ENCODE measurements at regions not wholly inside any gene's neighbourhood (a gene's known extent, or its start where the extent isn't known, plus 50 kb on each side); places are given as distances from the start of the nearest gene placed in this dataset.

DNA sequence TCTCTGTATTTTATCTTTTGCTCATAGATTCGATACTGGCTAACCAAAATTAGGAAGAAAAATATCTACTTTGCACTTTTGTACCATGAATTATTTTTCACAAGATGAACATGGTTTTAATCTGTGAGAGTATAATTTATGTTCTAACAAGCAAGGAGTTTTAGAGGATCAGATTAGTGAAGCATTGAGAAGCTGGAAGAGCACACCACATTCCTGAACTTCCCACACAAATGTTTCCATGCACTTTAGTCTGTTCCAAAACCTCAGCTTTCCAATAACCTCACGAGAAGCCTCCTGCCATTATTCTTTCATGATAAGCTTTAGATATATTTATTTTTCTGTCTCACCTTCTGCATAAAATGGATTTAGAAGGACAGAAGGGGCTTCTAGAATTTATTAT, 98.7 kb upstream of the MPDZ start:
- DNase-seq = no peak

DNA sequence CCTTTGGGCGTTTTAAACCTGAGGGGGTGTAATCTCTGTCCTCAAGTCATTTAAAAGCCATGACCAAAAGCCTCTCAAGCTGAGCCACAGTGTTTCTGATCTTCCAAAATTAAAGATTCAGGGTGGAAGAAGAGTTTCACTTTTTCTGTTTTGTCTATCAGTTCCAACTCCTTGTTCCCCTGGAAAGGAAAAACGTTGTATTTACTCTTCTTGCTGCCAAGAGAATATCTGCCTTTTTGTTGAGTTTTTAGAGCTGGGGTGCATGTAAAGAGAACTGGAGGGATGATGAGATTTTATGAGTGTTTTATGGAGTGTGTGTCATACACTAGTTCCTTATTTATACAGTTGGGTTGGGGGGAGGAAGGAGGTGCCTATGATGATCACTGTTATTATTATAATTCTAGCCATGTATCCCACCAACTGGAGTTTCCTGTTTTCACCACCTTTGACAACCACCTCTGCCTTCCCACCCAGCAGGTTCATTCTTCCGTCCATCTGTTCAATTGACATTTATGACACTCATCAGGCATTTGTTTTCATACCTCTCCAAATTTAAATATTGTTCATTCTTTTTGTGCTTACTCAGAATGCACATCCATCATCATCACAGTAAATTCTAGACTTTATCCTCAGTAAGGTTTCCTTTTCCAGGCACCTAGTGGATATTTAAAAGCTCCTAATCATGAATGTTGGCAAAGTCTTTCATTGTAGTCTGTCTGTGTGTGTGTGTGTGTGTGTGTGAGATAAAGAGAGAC, 97.9 kb upstream of the MPDZ start:
- no peak for DNase-seq

DNA sequence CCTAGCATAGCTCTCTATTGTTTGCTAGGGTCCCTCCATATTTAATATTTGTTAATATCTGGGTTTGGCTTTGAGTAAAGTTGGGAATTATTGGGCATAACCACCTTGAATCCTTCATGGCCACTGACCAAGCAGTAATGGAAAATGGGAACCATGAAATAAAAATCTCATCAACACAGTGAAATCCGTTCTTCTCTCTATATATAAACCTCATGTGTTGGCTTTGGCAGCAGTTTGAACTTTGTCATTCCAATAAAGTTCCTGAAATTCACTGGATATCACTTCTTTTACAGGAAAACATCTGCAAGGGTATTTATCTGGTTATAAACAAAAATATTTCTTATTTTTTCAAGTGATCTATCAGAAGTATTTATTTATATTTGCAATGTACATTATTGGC, 93.0 kb upstream of the MPDZ start:
- no peak for DNase-seq

DNA sequence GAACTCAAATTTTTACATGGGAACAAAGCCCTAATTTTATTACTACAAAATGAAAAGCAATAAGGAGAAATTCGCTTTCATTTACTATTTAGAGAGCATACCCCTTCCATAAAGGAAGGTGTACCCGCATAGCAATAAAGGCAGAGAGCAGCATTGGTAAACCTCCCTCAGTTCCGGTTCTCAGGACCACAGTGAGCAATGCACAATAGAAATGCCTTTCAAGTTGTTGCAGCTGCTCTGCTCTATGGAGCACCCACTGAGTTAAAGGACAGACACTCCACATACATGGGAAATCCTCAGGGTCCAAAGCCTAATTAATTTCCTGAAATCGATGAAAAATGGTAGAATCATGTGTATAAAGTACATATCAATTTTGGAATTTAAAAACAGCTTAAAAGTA, 89.9 kb upstream of the MPDZ start:
- DNase-seq = no peak

DNA sequence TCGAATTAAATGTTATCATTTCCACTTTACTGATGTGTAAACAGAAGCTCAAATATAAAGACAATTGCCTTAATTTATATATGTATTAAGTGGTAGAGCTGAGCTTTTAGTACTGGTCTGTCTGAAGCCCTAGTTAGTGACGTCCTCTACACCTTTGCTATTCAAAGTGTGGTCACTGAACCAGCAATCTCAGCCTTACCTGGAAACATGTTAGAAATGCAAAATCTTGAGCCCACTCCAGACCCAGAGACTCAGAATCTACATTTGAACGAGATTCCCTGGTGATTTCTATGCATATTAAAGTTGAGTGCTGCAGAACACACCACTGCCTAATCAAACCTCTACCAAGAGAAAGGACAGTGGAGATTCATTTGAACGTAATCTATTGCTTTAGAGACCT, 88.3 kb upstream of the MPDZ start:
- DNase-seq = no peak

DNA sequence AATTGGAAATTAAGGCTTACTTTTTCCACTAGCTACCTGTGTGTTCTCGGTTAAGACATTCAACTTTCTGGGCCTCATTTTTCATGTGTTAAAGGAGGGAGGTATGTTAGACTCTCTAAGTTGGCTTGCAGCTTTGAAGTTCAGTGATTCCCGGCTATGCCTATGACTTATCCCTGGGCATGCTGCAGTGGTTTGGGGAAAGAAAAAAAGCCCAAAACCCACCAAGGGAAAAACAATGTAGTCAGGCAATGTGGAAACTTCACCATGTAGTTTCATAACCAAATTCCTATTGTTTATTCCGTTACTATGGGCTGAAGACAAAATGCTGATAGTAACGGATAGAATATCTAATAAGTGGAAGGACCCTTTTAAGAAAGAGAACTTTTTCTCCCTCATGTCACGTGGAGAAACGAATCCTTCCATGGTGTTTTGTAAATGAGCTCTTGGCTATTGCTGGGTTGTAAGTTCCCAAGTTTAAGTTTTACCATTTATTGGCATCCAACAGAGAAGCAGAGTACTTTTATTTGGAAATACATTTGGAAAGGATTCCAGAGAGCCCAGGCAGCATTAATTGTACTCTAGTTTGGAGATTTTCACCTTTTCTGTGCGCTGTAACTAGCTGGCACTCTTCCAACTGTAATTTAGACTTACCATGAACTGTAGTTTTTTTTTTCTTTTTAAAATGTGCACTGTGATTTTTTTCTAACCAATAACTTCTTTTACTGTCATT, 84.9 kb upstream of the MPDZ start:
- no peak for DNase-seq

DNA sequence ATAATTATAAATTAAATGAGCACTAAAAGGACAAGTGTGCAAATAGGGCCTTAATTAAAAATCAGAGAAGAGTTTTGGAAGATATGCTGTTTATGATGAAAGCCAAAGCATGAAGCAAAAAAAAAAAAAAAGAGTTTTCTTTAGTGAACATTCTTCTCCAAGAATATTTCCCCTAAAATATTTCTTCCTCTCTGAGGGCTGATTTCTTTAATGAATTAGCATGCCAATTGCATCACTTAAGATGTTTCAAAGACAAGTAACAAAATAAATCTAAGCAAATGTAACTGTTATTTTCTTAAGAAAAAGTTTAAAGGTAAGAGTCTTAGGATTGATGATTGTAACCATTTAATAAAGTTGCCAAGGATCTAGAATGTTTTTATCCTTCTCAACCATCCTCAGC, 81.6 kb upstream of the MPDZ start:
- DNase-seq = no peak

DNA sequence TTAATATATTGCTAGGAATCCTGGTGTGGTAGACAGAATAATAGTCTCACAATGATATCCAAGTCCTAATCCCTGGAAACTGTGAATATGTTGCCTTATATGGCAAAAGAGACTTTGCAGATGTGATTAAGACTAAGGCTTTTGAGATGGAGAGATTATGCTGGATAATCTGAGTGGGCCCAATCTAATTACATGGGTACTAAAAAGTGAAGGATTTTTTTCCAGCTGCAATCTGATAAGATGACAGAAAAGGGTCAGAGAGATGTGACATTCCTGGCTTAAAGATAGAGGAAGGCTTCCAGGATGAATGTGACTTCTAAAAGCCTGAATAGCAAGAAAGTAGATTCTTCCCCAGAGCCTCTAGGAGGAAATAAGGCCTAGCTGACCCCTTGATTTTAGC, 80.7 kb upstream of the MPDZ start:
- DNase-seq = no peak

DNA sequence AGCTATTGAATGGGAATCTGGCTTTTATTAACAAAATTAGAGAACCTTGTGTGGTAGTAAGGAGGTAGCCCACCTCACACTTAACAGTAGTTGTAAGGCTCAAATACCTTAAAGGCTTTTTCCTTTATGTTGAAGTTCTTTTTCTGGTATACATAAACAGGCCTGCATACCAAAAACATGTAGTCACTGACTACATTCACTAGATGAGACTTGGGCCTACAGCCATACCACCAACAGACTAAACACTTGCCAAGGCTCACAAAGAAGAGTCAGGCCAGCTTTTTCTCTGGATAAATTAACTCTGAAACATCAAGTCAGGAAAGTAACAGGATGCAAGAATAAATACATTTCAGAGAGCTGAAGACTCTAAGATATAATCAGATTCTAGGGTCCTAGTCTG, 78.6 kb upstream of the MPDZ start:
- DNase-seq = no peak

DNA sequence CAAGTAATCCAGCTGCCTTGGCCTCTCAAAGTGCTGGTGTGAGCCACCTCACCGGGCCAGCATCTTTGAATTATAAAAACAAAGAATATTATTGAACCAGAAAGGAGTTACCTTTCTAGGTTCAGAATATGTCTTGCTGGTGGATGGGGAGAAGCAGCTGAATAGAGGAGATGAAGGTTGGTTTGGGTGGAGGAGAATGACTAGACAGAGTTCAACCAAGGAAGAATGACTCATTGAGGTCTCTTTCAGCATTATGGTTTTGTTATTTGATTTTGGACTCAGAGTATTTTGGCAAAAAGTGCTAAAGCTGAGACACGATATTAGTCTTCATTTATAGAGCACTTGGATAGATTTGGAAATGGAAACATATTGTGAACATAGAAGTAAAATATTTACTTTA, 75.2 kb upstream of the MPDZ start:
- no peak for DNase-seq

DNA sequence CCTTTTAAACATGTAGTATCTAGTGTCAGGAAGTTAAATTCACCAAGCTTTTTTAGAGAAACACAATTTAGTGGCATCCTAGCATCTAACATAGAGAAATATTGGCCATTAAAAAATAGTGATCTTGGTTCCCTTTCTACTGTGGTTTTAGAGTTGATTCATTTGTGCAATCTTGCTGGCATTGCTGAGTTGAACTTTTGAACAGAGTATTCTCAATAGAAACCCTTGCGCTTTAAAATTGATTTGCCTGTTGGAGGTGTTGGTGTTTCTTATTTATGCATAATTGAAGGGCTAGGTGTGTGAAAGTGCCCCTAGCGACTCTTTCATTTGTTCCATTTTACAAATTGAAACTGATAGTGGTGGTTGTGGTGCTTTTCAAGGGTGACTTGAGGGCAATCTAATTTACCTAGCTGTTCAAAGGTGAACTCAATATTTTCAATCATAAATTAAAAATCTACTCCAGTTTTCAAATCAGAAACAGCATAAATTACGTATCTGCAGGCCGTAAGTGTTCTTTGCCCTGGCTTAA, 73.0 kb upstream of the MPDZ start:
- no peak for DNase-seq

DNA sequence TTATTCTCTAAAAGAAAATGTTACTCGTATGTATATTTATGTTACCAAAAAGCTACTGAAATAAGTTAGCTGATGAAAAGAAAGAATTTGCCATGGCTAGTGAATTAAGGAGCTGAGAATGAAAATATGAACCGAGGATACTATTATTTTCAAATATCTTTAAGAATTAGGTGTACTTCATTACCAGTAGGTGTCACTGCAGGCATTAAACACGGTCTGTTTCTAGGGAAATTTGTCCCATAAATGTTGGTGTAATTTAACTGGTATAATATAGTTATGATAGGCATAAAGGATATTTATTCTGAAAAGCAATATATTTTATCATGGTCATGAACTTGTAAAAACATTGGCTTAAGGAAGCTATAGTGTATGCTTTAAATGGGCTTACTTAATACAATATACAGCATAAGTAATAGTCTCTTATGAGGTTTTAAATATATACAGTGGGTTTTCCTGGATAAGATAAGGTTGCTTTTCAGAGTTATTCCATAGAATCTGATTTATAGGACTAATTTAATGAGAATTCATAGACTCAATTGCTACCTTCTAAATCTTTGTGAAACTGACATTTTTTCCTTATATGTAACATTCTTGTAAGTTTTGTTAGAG, 72.4 kb upstream of the MPDZ start:
- DNase-seq = peak in 1 of 5 experiments; percentile 6

DNA sequence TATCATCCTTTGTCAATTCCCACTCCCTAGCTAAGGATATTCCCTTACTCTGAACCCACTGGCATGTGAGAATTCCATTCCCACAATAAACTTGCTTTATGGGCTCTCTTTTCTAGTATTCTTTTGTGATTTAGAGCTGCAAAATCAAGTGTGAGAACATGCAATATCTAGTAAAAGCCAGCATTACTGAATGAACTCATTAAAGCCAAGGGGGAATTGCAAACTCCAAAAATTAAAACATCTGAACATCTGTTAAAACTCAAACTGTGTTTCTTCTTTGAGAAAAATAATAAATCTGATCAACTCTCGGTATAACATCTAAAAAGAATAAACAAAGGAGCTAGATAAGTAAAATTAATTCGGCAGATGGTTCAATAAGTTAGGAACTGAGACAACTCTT, 53.1 kb upstream of the MPDZ start:
- no peak for DNase-seq

DNA sequence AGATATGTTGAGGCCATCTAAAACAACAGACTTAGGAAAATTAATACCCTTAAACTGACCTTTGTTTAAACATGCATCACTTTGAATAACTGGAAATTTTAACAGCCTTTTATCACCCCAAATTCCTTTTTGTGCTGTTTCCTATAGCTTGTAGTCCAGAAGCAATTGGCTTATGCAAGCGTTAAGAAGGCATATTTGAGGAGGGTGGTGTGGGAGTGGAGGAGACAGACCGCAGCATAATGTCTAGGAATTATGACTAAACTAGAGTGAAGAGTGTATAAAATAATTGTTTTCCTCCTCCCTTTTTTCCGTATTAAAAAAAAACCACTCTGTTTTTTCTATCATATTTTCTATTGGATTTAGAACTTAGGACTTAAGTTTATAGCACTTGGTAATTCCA, 51.8 kb upstream of the MPDZ start:
- DNase-seq = no peak

DNA sequence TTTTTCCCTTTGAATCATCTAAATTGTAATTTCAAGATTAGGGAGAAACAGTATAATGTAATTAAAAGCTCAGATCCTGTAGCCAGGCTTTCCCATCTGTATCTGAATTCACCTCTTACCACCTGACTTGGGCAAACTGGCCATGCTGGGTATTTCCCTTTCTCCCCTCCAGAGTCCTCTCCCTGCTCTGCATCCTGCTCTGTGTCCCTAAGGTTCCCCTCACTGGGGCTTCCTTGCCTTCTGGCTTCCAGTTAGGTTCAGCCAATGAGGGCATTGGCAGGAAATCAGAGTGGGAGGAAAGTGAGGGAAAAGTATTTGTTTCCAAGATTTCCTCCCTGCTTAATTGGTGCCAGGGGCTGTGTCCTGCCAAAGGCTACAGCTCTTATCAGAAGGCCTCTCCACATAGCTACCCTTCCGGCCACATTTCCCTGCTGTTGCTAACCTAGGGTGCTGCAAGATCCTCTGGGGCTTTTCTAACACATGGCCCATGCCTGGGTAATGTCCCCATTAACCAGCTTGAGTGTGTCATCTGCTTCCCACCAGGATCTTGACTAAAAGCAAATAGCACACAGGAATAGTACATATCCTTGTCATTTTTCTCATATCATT, 51.0 kb upstream of the MPDZ start:
- no peak for DNase-seq

Measured in T-helper 2 cell (primary cell).